GM12874 (cell line): ENCODE measurements at regions not wholly inside any gene's neighbourhood (a gene's known extent, or its start where the extent isn't known, plus 50 kb on each side); places are given as distances from the start of the nearest gene placed in this dataset.

Source experiments
- TF ChIP-seq, protein P1 (sequence below): IDR thresholded peaks from 2 replicates; pipeline ENCODE4 v1.5.1; 2011; ENCODE audit warnings: low read depth, mild to moderate bottlenecking, control low read depth, low read length, moderate library complexity; ENCODE audit not compliant: insufficient read depth

- TF ChIP-seq, protein P1, sequence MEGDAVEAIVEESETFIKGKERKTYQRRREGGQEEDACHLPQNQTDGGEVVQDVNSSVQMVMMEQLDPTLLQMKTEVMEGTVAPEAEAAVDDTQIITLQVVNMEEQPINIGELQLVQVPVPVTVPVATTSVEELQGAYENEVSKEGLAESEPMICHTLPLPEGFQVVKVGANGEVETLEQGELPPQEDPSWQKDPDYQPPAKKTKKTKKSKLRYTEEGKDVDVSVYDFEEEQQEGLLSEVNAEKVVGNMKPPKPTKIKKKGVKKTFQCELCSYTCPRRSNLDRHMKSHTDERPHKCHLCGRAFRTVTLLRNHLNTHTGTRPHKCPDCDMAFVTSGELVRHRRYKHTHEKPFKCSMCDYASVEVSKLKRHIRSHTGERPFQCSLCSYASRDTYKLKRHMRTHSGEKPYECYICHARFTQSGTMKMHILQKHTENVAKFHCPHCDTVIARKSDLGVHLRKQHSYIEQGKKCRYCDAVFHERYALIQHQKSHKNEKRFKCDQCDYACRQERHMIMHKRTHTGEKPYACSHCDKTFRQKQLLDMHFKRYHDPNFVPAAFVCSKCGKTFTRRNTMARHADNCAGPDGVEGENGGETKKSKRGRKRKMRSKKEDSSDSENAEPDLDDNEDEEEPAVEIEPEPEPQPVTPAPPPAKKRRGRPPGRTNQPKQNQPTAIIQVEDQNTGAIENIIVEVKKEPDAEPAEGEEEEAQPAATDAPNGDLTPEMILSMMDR, result no peak
These were observed 197.6 kb upstream of the XYLT1 start for GRCh38 chr16:17668386-17668785.

DNA sequence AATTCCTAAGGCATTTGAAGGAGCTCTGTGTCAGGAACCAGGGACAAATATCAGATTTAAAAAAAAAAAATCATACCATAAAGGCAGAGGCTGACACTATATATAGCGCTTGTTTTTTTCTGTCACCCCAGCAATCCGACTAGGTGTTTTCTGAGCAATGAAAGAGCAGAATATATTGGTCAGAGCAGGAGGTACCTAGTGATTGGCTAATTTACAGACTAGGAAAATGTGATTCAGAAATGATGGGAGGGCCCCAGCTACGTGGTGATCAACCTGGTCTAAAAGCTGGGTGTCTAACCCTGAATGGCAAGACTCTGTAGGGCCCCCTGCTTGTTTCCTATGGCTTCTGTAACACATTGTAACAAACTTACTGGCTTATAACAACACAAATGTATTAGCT lies 195.5 kb upstream of the XYLT1 start:
- TF ChIP-seq, protein P1, result no peak

DNA sequence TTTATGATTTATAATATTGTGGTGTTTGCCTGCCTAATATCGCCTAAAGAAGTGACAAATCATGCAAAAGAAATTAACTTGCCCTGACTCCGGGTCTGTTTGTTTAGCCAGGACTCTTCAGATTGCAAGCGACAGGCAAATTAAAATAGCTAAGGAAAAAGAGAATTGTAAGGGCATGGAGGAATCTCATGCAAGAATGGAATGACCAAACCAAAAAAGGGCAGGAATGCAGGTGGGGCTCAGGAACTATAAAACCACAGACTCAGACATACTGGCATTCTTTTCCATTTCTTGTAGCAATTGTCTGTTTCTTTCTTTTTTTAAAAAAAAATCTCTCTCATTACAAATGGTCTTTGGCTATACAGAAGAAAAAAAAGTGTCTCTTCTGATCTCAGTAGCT lies 188.1 kb upstream of the XYLT1 start:
- TF ChIP-seq, protein P1, result no peak

GRCh38 chr16:17657045-17657444 lies 186.3 kb upstream of the XYLT1 start:
- TF ChIP-seq, protein P1, result no peak

DNA sequence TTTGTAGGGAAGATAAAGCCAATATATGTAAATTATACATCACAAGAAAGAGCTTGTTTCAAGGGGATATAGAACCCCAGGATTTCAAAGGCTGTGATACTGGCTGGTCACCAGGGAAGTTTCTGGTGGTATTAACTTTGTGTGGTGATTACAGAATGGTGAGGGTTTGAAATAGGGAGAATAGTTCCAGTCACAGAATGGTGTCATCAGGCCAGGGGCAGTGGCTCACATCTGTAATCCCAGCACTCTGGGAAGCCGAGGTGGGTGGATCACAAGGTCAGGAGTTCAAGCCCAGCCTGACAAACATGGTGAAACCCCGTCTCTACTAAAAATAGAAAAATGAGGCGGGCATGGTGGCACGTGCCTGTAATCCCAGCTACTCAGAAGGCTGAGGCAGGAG lies 183.8 kb upstream of the XYLT1 start:
- TF ChIP-seq, protein P1, result no peak

DNA sequence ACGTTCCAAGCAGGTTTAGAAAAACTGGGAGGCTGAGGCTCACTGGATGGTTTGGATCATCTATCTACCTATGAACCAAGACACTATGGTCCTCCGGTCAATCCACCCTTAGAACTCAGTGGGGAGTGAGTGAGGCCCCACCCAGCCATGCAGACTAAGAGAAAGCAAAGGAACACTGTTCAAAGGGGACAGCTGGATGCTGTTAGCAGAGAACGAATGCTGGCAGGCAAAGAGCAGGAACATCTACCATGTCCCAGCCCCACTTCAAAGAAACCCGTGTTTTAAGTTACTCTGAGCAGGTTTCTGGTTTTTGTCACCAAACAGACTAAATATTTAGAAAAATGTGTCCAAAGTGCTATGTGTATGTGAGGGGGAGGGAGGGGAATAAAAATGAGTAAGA lies 183.4 kb upstream of the XYLT1 start:
- TF ChIP-seq, protein P1, result no peak

GRCh38 chr16:17647879-17648872 lies 177.4 kb upstream of the XYLT1 start:
- TF ChIP-seq, protein P1, result no peak
